ENCODE measurements at regions not wholly inside any gene's neighbourhood (a gene's known extent, or its start where the extent isn't known, plus 50 kb on each side); places are given as distances from the start of the nearest gene placed in this dataset.

GRCh38 chrX:45762699-45763647 lies 562.3 kb upstream of the DIPK2B start:
- no peak for DNase-seq (ENCODE audit: low spot score)

GRCh38 chrX:45761920-45762319 lies 561.2 kb upstream of the DIPK2B start:
- in situ Hi-C loops (cut with MboI; ENCODE audit: low pct_unique_long_range_greater_than_20kb, low sequenced_read_pairs, unreplicated experiment): no loop called here
- TF ChIP-seq CTCF (IDR thresholded peaks at IDR 0.05; ENCODE audit: extremely low read depth, insufficient read depth, missing control alignments): no peak
- DNase-seq (ENCODE audit: low spot score): no peak

More at GRCh38 chrX:45762699-45763647, 562.3 kb upstream of the DIPK2B start:
- TF ChIP-seq CTCF (IDR thresholded peaks at IDR 0.05; ENCODE audit: extremely low read depth, insufficient read depth, missing control alignments): no peak
- in situ Hi-C loops (cut with MboI; ENCODE audit: low pct_unique_long_range_greater_than_20kb, low sequenced_read_pairs, unreplicated experiment): no loop called here

- DNase-seq (ENCODE audit: low spot score): no peak
- TF ChIP-seq CTCF (IDR thresholded peaks at IDR 0.05; ENCODE audit: extremely low read depth, insufficient read depth, missing control alignments): no peak
- in situ Hi-C loops (cut with MboI; ENCODE audit: low pct_unique_long_range_greater_than_20kb, low sequenced_read_pairs, unreplicated experiment): no loop called here
Measured at GRCh38 chrX:45760187-45760742, 559.6 kb upstream of the DIPK2B start.

GRCh38 chrX:45758738-45759397 lies 558.2 kb upstream of the DIPK2B start:
- DNase-seq (ENCODE audit: low spot score): no peak
- TF ChIP-seq CTCF (IDR thresholded peaks at IDR 0.05; ENCODE audit: extremely low read depth, insufficient read depth, missing control alignments): no peak
- in situ Hi-C loops (cut with MboI; ENCODE audit: low pct_unique_long_range_greater_than_20kb, low sequenced_read_pairs, unreplicated experiment): no loop called here

GRCh38 chrX:45758319-45758718 lies 557.6 kb upstream of the DIPK2B start:
- no peak for TF ChIP-seq CTCF (IDR thresholded peaks at IDR 0.05; ENCODE audit: extremely low read depth, insufficient read depth, missing control alignments)
- DNase-seq (ENCODE audit: low spot score): no peak
- in situ Hi-C loops (cut with MboI; ENCODE audit: low pct_unique_long_range_greater_than_20kb, low sequenced_read_pairs, unreplicated experiment): no loop called here

GRCh38 chrX:45757272-45757671 lies 556.6 kb upstream of the DIPK2B start:
- TF ChIP-seq CTCF (IDR thresholded peaks at IDR 0.05; ENCODE audit: extremely low read depth, insufficient read depth, missing control alignments): no peak
- in situ Hi-C loops (cut with MboI; ENCODE audit: low pct_unique_long_range_greater_than_20kb, low sequenced_read_pairs, unreplicated experiment): no loop called here

More at GRCh38 chrX:45757272-45757671, 556.6 kb upstream of the DIPK2B start:
- DNase-seq (ENCODE audit: low spot score): no peak
